Kidney (tissue), 13 donors: ENCODE measurements at regions not wholly inside any gene's neighbourhood (a gene's known extent, or its start where the extent isn't known, plus 50 kb on each side); places are given as distances from the start of the nearest gene placed in this dataset.

Experiments used
- DNase-seq, 5 donors: peaks; one replicate each; pipeline ENCODE4 v3.0.0-alpha.2; 2013 to 2020
- FAIRE-seq: peaks from 2 replicates; lab custom pipeline; 2012; peaks lifted over from hg19 to GRCh38; lab: Jason Lieb, UNC
- H3K27ac ChIP-seq, 2 donors: one replicate each; pipeline ENCODE4 v1.7.0; 2013; ENCODE audit warnings: low read depth in 2 of 2, low read length in 2 of 2, inconsistent platforms in 1 of 2
- H3K27me3 ChIP-seq: one replicate; pipeline ENCODE4 v1.7.1; 2013; ENCODE audit warnings: low read length, inconsistent platforms; ENCODE audit not compliant: control insufficient read depth, insufficient read depth
- H3K36me3 ChIP-seq, 3 donors: one replicate each; pipeline versions ENCODE4 v1.7.0 to v1.7.1; 2013; ENCODE audit warnings: low read length in 3 of 3, control low read depth in 1 of 3, inconsistent platforms in 1 of 3; ENCODE audit not compliant: insufficient read depth in 3 of 3, control insufficient read depth in 2 of 3
- H3K4me1 ChIP-seq, 3 donors: one replicate each; pipeline versions ENCODE4 v1.7.0 to v1.7.1; 2013; ENCODE audit warnings: low read length in 3 of 3, inconsistent platforms in 1 of 3, low read depth in 1 of 3; ENCODE audit not compliant: control insufficient read depth in 2 of 3, insufficient read depth in 2 of 3
- H3K4me3 ChIP-seq, 3 donors: one replicate each; pipeline versions ENCODE4 v1.7.0 to v1.8.1; 2013; ENCODE audit warnings: low read length in 3 of 3, control low read depth in 1 of 3, inconsistent platforms in 1 of 3
- H3K9ac ChIP-seq, 3 donors: one replicate each; pipeline versions ENCODE4 v1.7.0 to v1.7.1; 2013; ENCODE audit warnings: low read length in 3 of 3, control low read depth in 1 of 3, inconsistent platforms in 1 of 3
- H3K9me3 ChIP-seq, 3 donors: one replicate each; pipeline versions ENCODE4 v1.7.0 to v1.7.1; 2013; ENCODE audit warnings: low read length in 3 of 3, control low read depth in 1 of 3, inconsistent platforms in 1 of 3; ENCODE audit not compliant: control insufficient read depth in 2 of 3, insufficient read depth in 1 of 3
- intact Hi-C: fragments of 100-400 bp; cut with DNase I; formaldehyde crosslinking; loops from one replicate; pipeline ENCODE4 v1.11.1; 2022
- TF ChIP-seq, protein P1 (sequence below): IDR thresholded peaks from 3 replicates; pipeline ENCODE4 v1.5.1; 2012; ENCODE audit warnings: mild to moderate bottlenecking, moderate library complexity, borderline replicate concordance; ENCODE audit not compliant: insufficient read depth; ENCODE audit errors: extremely low read depth
- donor health status: control.
- donor health status: control.
- donor health status: control.
- donor health status: control.
- donor health status: control.
- donor health status: DM: yes; HTN: yes; CAD: no.
- donor health status: Normal renal cell carcinoma (clear cell type).

DNA sequence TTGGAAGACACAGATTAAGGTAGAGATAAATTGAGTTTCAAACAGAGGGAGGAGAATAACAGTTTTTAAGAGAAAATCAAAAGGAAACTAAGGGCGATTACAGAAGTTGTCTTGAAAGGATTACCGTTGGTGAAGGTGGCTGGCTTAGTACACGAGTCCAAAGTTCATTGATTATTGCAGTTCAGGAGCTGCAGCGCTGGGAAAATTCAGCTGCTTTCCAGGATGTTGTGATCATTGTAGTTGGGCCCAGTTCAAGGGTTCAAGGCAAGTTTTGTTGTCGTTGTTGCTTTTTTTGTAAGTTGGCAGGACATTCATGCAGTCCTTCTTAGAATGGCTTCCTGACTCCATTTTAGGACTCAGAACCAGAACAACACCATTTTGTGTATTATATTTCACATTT lies 461.7 kb downstream of the RAPGEF2 start:
- FAIRE-seq (no peak), DNase-seq (no peak)
- no peak overlapping the region for H3K9ac ChIP-seq
- H3K36me3 ChIP-seq, result no peaks in the 10 kb centered on the region
- no peak overlapping the region for H3K27ac ChIP-seq
- H3K4me1 ChIP-seq, result no peaks in the 10 kb centered on the region
- intact Hi-C loops, result no loop called here
- no peaks in the 10 kb centered on the region for H3K27me3 ChIP-seq
- H3K9me3 ChIP-seq, result peaks cover 0 to 5% (median 0%) of the 10 kb centered on the region in 3 donors
- TF ChIP-seq, protein P1, sequence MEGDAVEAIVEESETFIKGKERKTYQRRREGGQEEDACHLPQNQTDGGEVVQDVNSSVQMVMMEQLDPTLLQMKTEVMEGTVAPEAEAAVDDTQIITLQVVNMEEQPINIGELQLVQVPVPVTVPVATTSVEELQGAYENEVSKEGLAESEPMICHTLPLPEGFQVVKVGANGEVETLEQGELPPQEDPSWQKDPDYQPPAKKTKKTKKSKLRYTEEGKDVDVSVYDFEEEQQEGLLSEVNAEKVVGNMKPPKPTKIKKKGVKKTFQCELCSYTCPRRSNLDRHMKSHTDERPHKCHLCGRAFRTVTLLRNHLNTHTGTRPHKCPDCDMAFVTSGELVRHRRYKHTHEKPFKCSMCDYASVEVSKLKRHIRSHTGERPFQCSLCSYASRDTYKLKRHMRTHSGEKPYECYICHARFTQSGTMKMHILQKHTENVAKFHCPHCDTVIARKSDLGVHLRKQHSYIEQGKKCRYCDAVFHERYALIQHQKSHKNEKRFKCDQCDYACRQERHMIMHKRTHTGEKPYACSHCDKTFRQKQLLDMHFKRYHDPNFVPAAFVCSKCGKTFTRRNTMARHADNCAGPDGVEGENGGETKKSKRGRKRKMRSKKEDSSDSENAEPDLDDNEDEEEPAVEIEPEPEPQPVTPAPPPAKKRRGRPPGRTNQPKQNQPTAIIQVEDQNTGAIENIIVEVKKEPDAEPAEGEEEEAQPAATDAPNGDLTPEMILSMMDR, result no peak
- no peak overlapping the region for H3K4me3 ChIP-seq

DNA sequence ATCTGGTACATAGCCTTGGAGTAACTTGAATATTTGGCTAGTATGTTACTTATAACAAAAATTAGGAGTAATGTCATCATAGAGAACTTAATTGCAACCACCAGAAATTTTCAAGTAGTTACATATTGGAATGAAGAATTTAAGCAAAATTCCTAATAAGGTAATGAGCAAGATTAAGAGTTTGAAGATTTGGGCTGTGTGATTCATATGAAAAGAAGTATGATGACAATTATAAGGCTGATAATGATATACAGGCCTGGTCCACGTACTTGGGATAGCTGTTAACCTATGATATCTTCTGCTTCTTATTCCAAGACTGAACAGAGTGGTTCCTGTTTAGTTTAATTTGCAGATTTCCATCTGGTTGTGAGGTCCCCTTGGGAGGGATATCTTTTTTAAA lies 463.9 kb downstream of the RAPGEF2 start:
- no peak overlapping the region for H3K9ac ChIP-seq
- TF ChIP-seq, protein P1, result no peak
- H3K27me3 ChIP-seq, result no peaks in the 10 kb centered on the region
- no peaks in the 10 kb centered on the region for H3K4me1 ChIP-seq
- intact Hi-C loops, result no loop called here
- FAIRE-seq (no peak), DNase-seq (no peak)
- no peaks in the 10 kb centered on the region for H3K36me3 ChIP-seq
- peaks cover 0 to 12% (median 5%) of the 10 kb centered on the region in 3 donors for H3K9me3 ChIP-seq
- H3K4me3 ChIP-seq, result no peak overlapping the region
- H3K27ac ChIP-seq, result no peak overlapping the region

DNA sequence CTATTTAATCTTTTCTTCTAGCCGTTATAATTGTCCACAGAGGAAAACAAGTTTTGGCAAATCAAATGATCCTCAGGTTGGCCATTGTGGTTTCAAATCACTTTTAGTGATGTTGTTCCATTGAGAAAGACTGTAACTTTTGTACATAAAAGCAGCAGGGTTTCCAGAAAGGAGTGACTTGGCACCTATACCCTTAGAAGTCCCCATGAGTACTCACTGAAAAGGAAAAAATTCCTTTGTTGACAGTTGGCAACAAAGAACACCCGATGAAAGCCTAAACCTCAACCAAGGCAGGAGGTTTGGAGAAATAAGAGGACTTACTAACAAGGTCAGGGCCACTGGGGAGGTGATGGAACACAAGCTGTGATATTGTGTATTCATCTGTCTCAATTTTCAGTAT lies 474.4 kb downstream of the RAPGEF2 start:
- intact Hi-C loops, result no loop called here
- Histone ChIP-seq H3K9me3 (no peaks in the 10 kb centered on the region), H3K27ac (no peak overlapping the region), H3K4me1 (no peaks in the 10 kb centered on the region), H3K27me3 (no peaks in the 10 kb centered on the region), H3K9ac (no peak overlapping the region), H3K36me3 (no peaks in the 10 kb centered on the region), H3K4me3 (no peak overlapping the region)
- no peak for FAIRE-seq
- TF ChIP-seq, protein P1, result no peak
- DNase-seq, result no peak

DNA sequence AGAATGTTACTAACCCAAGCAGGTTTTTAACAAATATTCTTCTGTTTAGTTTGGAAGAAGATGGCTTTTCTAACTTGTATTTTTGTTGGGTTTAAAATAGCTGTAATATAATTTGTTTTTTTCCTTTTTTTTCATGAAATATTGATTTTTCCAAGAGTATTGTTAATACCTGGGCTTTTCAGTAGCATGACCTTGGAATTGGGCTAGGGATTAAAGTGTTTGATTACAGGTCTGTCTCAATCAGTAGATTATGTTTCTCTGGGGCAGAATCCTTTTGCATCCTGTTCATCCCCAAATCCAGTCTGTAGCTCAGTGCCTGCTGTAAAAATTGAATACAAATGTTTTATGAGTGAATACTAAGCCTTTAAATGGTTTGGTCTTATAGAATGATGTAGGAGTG lies 479.8 kb downstream of the RAPGEF2 start:
- H3K9ac ChIP-seq, result no peak overlapping the region
- no peak overlapping the region for H3K4me3 ChIP-seq
- peaks cover 0 to 2% (median 0%) of the 10 kb centered on the region in 3 donors for H3K9me3 ChIP-seq
- no peak for DNase-seq
- FAIRE-seq, result no peak
- TF ChIP-seq, protein P1, result no peak
- no peaks in the 10 kb centered on the region for H3K4me1 ChIP-seq
- H3K36me3 ChIP-seq, result no peaks in the 10 kb centered on the region
- intact Hi-C loops, result no loop called here
- H3K27ac ChIP-seq, result no peak overlapping the region
- no peaks in the 10 kb centered on the region for H3K27me3 ChIP-seq
